K562 (cell line): ENCODE measurements at regions not wholly inside any gene's neighbourhood (a gene's known extent, or its start where the extent isn't known, plus 50 kb on each side); places are given as distances from the start of the nearest gene placed in this dataset.

ENCODE experiments used
- ATAC-seq: fragments of 200-7000 bp; cut with Tn5 transposase; 3 replicates; pipeline ENCODE4 v1.9.1; 2020; ENCODE audit warnings: moderate library complexity
- BruUV-seq: library from RNA; stranded (reverse); fragments of 400-500 nt; replicated peaks from 2 replicates; lab custom pipeline; 2021; lab: Mats Ljungman, UMichigan
- CTCF ChIA-PET: fragments of 300-600 bp; formaldehyde crosslinking; extraction: SDS; loops from one replicate; lab custom pipeline; 2021; ENCODE audit warnings: low intra/inter-chr PET ratio; lab: Yijun Ruan, JAX
- POLR2A ChIA-PET: fragments of 300-600, 350-650 bp; sonication (Branson Sonifier 250); formaldehyde crosslinking; extraction: SDS; loops from one replicate; lab custom pipeline; 2021; ENCODE audit warnings: antibody characterized with exemption, inconsistent platforms; lab: Yijun Ruan, JAX
- DNase-seq, 4 experiments: peaks; one replicate each; pipeline versions ENCODE4 v3.0.0 to v3.0.0-alpha.2; 2011 to 2018; ENCODE audit warnings: low spot score in 3 of 4, mixed read lengths in 3 of 4; ENCODE audit errors: extremely low read depth in 1 of 4
- FAIRE-seq: peaks from 2 replicates; lab custom pipeline; 2011; peaks lifted over from hg19 to GRCh38; lab: Jason Lieb, UNC
- H2AFZ ChIP-seq: 2 replicates; pipeline ENCODE4 v1.6.0; 2011; ENCODE audit warnings: low read depth, low read length, control low read depth, inconsistent platforms
- H3K27ac ChIP-seq: fragments of 200-600 bp; 3 replicates; pipeline ENCODE4 v1.8.0; 2011; ENCODE audit warnings: low read depth, mild to moderate bottlenecking, control low read depth, inconsistent platforms, low read length, moderate library complexity, mixed read lengths; ENCODE audit errors: extremely low read depth
- H3K27me3 ChIP-seq, 2 experiments: fragments of 300-600 bp in 1 of 2; 2 replicates in 1 of 2; 3 replicates in 1 of 2; pipeline versions ENCODE4 v1.6.0 to v1.8.0; 2011; ENCODE audit warnings: inconsistent platforms in 2 of 2, low read length in 2 of 2, mild to moderate bottlenecking in 1 of 2, mixed read lengths in 1 of 2, moderate library complexity in 1 of 2; ENCODE audit not compliant: control insufficient read depth in 2 of 2, insufficient read depth in 2 of 2
- H3K36me3 ChIP-seq: fragments of 300-600 bp; 3 replicates; pipeline ENCODE4 v1.8.0; 2011; ENCODE audit warnings: mild to moderate bottlenecking, low read length, inconsistent platforms; ENCODE audit not compliant: control insufficient read depth, insufficient read depth
- H3K4me1 ChIP-seq, 2 experiments: fragments of 200-600 bp in 1 of 2; replicated peaks in 1 of 2; 2 replicates in 1 of 2; 3 replicates in 1 of 2; pipeline versions ENCODE4 v1.5.1 to v1.8.0; 2011; ENCODE audit warnings: inconsistent platforms in 2 of 2, low read length in 2 of 2, mild to moderate bottlenecking in 1 of 2, mixed read lengths in 1 of 2, moderate library complexity in 1 of 2; ENCODE audit not compliant: control insufficient read depth in 2 of 2, insufficient read depth in 2 of 2
- H3K4me2 ChIP-seq: 2 replicates; pipeline ENCODE4 v1.6.1; 2011; ENCODE audit warnings: low read length, control low read depth, inconsistent platforms, mixed read lengths; ENCODE audit not compliant: insufficient read depth
- H3K4me3 ChIP-seq: fragments of 200-600 bp; sonication (generic), shearing (Covaris generic); 2 replicates; pipeline ENCODE4 v1.5.1; 2016; ENCODE audit warnings: control low read depth, inconsistent platforms
- H3K79me2 ChIP-seq: fragments of 200-600 bp; 3 replicates; pipeline ENCODE4 v1.8.0; 2011; ENCODE audit warnings: low read length, inconsistent platforms; ENCODE audit not compliant: control insufficient read depth, insufficient read depth
- H3K9ac ChIP-seq, 2 experiments: 2 replicates each; pipeline versions ENCODE4 v1.6.0 to v1.6.1; 2011; ENCODE audit warnings: low read depth in 2 of 2, low read length in 2 of 2, control low read depth in 1 of 2, inconsistent platforms in 1 of 2, mild to moderate bottlenecking in 1 of 2, mixed read lengths in 1 of 2; ENCODE audit not compliant: insufficient read depth in 1 of 2
- H3K9me1 ChIP-seq: one replicate; pipeline ENCODE4 v1.6.0; 2011; ENCODE audit warnings: inconsistent platforms, mild to moderate bottlenecking, low read length, moderate library complexity; ENCODE audit not compliant: control insufficient read depth, insufficient read depth
- H3K9me3 ChIP-seq: replicated peaks from 2 replicates; pipeline ENCODE4 v1.5.1; 2011; ENCODE audit warnings: low read depth, low read length, inconsistent platforms; ENCODE audit not compliant: control insufficient read depth, insufficient read depth
- H4K20me1 ChIP-seq: replicated peaks from 2 replicates; pipeline ENCODE4 v1.6.1; 2011; ENCODE audit warnings: low read length, inconsistent platforms, mixed read lengths; ENCODE audit not compliant: control insufficient read depth, insufficient read depth
- CBFA2T3 ChIP-seq: fragments of 450-650 bp; IDR thresholded peaks from 2 replicates; pipeline ENCODE4 v1.6.1; 2017
- DPF2 ChIP-seq: fragments of 450-650 bp; IDR thresholded peaks from 2 replicates; pipeline ENCODE4 v1.6.1; 2016
- EZH2 ChIP-seq: IDR thresholded peaks from 2 replicates; pipeline ENCODE4 v1.6.1; 2012; ENCODE audit warnings: low read depth, mild to moderate bottlenecking, inconsistent platforms, low read length, borderline replicate concordance
- HNRNPL ChIP-seq: fragments of 200-400 bp; formaldehyde crosslinking; IDR thresholded peaks from 2 replicates; pipeline ENCODE4 v1.6.1; 2017; ENCODE audit warnings: low read depth, mild to moderate bottlenecking, low read length
- ILF3 ChIP-seq: fragments of 450-650 bp; IDR thresholded peaks from 2 replicates; pipeline ENCODE4 v1.6.1; 2018; ENCODE audit warnings: antibody characterized with exemption, mild to moderate bottlenecking, moderate library complexity, borderline replicate concordance
- KLF10 ChIP-seq: fragments of 250-450 bp; sonication (Bioruptor Pico); IDR thresholded peaks from 2 replicates; pipeline ENCODE4 v1.6.1; 2021; ENCODE audit warnings: matching md5 sums
- NELFE ChIP-seq: IDR thresholded peaks from 2 replicates; pipeline ENCODE4 v1.6.1; 2011; ENCODE audit warnings: mild to moderate bottlenecking; ENCODE audit not compliant: insufficient read depth, insufficient read length
- RAD51 ChIP-seq: fragments of 450-650 bp; IDR thresholded peaks from 2 replicates; pipeline ENCODE4 v1.7.1; 2016; ENCODE audit warnings: low read depth, mild to moderate bottlenecking, borderline replicate concordance
- SMARCC2 ChIP-seq: fragments of 450-650 bp; IDR thresholded peaks from 2 replicates; pipeline ENCODE4 v1.6.1; 2017; ENCODE audit warnings: antibody characterized with exemption, moderate library complexity, mild to moderate bottlenecking, low read depth
- TCF3 ChIP-seq: sonication (generic); formaldehyde crosslinking; IDR thresholded peaks from 2 replicates; pipeline ENCODE4 v1.4.0; 2020; ENCODE audit warnings: mild to moderate bottlenecking, missing genetic modification reagents
- TEAD4 ChIP-seq, 2 experiments: sonication (generic) in 1 of 2; formaldehyde crosslinking in 1 of 2; IDR thresholded peaks; 2 replicates each; pipeline versions ENCODE4 v1.6.1 to v1.8.0; 2012 to 2022; ENCODE audit warnings: borderline replicate concordance in 1 of 2, inconsistent platforms in 1 of 2, low read length in 1 of 2, mild to moderate bottlenecking in 1 of 2, missing genetic modification reagents in 1 of 2
- TRIM28 ChIP-seq: fragments of 450-650 bp; IDR thresholded peaks from 2 replicates; pipeline ENCODE4 v1.6.1; 2017
- TSC22D4 ChIP-seq: fragments of 450-650 bp; IDR thresholded peaks from 2 replicates; pipeline ENCODE4 v1.6.1; 2016; ENCODE audit warnings: missing genetic modification characterization, missing biosample characterization, control low read depth
- ZC3H8 ChIP-seq: fragments of 450-650 bp; IDR thresholded peaks from 2 replicates; pipeline ENCODE4 v1.6.1; 2017
- ZFPM2 ChIP-seq: fragments of 250-450 bp; sonication (Bioruptor Pico); IDR thresholded peaks from 2 replicates; pipeline ENCODE4 v1.5.1; 2022; ENCODE audit warnings: mild to moderate bottlenecking
- ZNF274 ChIP-seq: IDR thresholded peaks from 2 replicates; pipeline ENCODE4 v1.6.1; 2011; ENCODE audit warnings: low read depth, mild to moderate bottlenecking, low read length, moderate library complexity, borderline replicate concordance
- ZSCAN32 ChIP-seq: fragments of 450-650 bp; formaldehyde crosslinking; IDR thresholded peaks from 2 replicates; pipeline ENCODE4 v1.4.0; 2020; ENCODE audit warnings: mild to moderate bottlenecking, moderate library complexity
- WGBS: fragments of 100-300 bp; shearing (Covaris generic); methylation state at CpG from one replicate; pipeline ENCODE4 v1.1.6; 2016; ENCODE audit warnings: low coverage, mixed read lengths; ENCODE audit not compliant: insufficient coverage; ENCODE audit errors: missing lambda C conversion rate; 5-methylcytosine and 5-hydroxymethylcytosine counted together
- in situ Hi-C: fragments of 300-500 bp; cut with MboI; formaldehyde crosslinking; loops from 4 replicates; pipeline ENCODE4 v1.15.0; 2018; ENCODE audit warnings: inconsistent platforms, mixed read lengths
- intact Hi-C: fragments of 100-400 bp; cut with micrococcal nuclease; formaldehyde crosslinking; loops from 2 replicates; pipeline ENCODE4 v1.14.2; 2022
- TF ChIP-seq, protein P1 (sequence below): sonication (generic); formaldehyde crosslinking; IDR thresholded peaks from 2 replicates; pipeline ENCODE4 v1.9.0; 2022; ENCODE audit warnings: mild to moderate bottlenecking, missing genetic modification reagents
- TF ChIP-seq, protein P2 (sequence below): fragments of 250-450 bp; sonication (Bioruptor Pico); IDR thresholded peaks from 2 replicates; pipeline ENCODE4 v1.6.1; 2021; ENCODE audit warnings: mild to moderate bottlenecking
- TF ChIP-seq, protein P3 (sequence below): fragments of 250-450 bp; sonication (Bioruptor Pico); IDR thresholded peaks from 2 replicates; pipeline ENCODE4 v1.5.0; 2020; ENCODE audit warnings: mild to moderate bottlenecking
- TF ChIP-seq, protein P4 (sequence below): fragments of 250-450 bp; sonication (Bioruptor Pico); IDR thresholded peaks from 2 replicates; pipeline ENCODE4 v1.8.0; 2022; ENCODE audit warnings: inconsistent platforms

DNA sequence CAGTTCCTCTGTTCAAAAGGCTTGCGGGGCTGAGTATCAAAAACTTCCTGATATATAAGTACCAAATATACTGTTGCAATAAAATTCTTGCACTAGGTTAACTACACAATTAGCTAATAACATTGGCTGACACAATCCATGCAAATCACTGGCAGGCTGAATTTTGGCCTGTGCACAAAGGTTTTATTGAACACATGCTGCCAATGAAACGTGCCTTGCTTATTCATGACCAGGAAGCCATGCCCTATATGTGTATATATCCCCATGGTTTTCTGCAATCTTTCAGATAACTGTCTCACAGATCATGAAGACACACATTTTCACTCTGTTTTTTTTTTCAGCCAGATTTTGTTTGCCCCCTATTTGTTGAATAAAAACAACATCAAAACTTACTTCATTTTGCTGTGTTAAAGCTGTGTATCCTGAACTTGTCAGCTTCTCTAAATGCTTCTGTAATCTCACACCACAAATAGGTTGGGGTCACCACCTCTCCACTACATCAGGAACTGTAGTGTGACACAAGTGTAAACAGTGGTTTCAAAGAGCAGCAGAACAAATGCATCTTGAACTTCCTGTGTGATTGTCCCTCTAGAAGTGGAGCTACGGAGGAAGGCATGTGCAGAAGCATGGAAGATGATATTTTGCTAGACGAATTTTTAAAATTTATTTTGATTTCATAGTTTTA is 920.7 kb upstream of the NR2F2 start:
- Histone ChIP-seq H3K36me3 (no peaks in the 10 kb centered on the region), H3K27ac (no peak overlapping the region), H3K9me3 (no peaks in the 10 kb centered on the region), H3K9ac (no peak overlapping the region), H3K9me1 (no peaks in the 10 kb centered on the region), H4K20me1 (no peaks in the 10 kb centered on the region), H3K79me2 (no peaks in the 10 kb centered on the region), H3K4me2 (no peak overlapping the region), H3K4me1 (peaks cover 0 to 5% of the 10 kb centered on the region in 2 experiments; a peak in 2 of 5 replicates), H3K27me3 (no peaks in the 10 kb centered on the region), H2AFZ (0 out of 2 replicates have a peak overlapping the region, but pooled peaks have one; percentile 2), H3K4me3 (no peak overlapping the region)
- intact Hi-C loops, result no loop called here
- BruUV-seq, result no TSS peak
- DNase-seq (peak in 2 of 4 experiments; percentile 6 to 23), ATAC-seq (no peak), FAIRE-seq (no peak)
- in situ Hi-C loops, result no loop called here
- ChIA-PET POLR2A (no interaction called here), CTCF (no interaction called here)
- 4% methylated on average over 4 of the region's 4 CpGs for WGBS
- TF ChIP-seq CBFA2T3 (peak; percentile 34; the same call in 1 of the 2 replicates), KLF10 (CRISPR knock-in tag) (no peak), ZSCAN32 (CRISPR knock-in tag) (no peak), ZC3H8 (no peak), HNRNPL (no peak), TCF3 (peak; percentile 46; the same call in 1 of the 2 replicates), SMARCC2 (no peak), EZH2 (no peak), ZFPM2 (CRISPR knock-in tag) (no peak), TRIM28 (no peak), RAD51 (no peak), TEAD4 (IDR thresholded peaks at IDR 0.05; ENCODE audit: low read length) (peak; percentile 42; the same call in 1 of the 2 replicates), TEAD4 (CRISPR knock-in tag; IDR thresholded peaks at IDR 0.05; ENCODE audit: borderline replicate concordance) (no peak), ZNF274 (no peak), ILF3 (no peak), TSC22D4 (no peak), NELFE (no peak), DPF2 (no peak)
- TF ChIP-seq, protein P1, sequence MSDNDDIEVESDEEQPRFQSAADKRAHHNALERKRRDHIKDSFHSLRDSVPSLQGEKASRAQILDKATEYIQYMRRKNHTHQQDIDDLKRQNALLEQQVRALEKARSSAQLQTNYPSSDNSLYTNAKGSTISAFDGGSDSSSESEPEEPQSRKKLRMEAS (CRISPR knock-in tag), result no peak
- TF ChIP-seq, protein P2, sequence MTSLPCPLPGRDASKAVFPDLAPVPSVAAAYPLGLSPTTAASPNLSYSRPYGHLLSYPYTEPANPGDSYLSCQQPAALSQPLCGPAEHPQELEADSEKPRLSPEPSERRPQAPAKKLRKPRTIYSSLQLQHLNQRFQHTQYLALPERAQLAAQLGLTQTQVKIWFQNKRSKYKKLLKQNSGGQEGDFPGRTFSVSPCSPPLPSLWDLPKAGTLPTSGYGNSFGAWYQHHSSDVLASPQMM, result no peak
- TF ChIP-seq, protein P3, sequence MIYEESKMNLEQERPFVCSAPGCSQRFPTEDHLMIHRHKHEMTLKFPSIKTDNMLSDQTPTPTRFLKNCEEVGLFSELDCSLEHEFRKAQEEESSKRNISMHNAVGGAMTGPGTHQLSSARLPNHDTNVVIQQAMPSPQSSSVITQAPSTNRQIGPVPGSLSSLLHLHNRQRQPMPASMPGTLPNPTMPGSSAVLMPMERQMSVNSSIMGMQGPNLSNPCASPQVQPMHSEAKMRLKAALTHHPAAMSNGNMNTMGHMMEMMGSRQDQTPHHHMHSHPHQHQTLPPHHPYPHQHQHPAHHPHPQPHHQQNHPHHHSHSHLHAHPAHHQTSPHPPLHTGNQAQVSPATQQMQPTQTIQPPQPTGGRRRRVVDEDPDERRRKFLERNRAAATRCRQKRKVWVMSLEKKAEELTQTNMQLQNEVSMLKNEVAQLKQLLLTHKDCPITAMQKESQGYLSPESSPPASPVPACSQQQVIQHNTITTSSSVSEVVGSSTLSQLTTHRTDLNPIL (CRISPR knock-in tag), result no peak
- TF ChIP-seq, protein P4, sequence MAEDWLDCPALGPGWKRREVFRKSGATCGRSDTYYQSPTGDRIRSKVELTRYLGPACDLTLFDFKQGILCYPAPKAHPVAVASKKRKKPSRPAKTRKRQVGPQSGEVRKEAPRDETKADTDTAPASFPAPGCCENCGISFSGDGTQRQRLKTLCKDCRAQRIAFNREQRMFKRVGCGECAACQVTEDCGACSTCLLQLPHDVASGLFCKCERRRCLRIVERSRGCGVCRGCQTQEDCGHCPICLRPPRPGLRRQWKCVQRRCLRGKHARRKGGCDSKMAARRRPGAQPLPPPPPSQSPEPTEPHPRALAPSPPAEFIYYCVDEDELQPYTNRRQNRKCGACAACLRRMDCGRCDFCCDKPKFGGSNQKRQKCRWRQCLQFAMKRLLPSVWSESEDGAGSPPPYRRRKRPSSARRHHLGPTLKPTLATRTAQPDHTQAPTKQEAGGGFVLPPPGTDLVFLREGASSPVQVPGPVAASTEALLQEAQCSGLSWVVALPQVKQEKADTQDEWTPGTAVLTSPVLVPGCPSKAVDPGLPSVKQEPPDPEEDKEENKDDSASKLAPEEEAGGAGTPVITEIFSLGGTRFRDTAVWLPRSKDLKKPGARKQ (CRISPR knock-in tag), result no peak
